Activated CD4-positive, alpha-beta T cell treated with anti-CD3 and anti-CD28 coated beads for 36 hours (primary cell): ENCODE measurements at regions not wholly inside any gene's neighbourhood (a gene's known extent, or its start where the extent isn't known, plus 50 kb on each side); places are given as distances from the start of the nearest gene placed in this dataset.
"Not testable (repeated sequence)": the region's sequence is repeated elsewhere in the genome, so short reads cannot be mapped to it uniquely, and the experiment has no call there.

Experiments
- ATAC-seq: fragments of 200-7000 bp; cut with Tn5 transposase; one replicate; pipeline ENCODE4 v1.10.0; 2021; ENCODE audit warnings: mild to moderate bottlenecking, moderate library complexity
- CTCF ChIA-PET: fragments of 350-600 bp; sonication (Branson Sonifier 250); formaldehyde crosslinking; loops from one replicate; lab custom pipeline; 2021; ENCODE audit warnings: antibody characterized with exemption; lab: Charles Lee
- POLR2A ChIA-PET: fragments of 350-600 bp; sonication (Branson Sonifier 250); formaldehyde crosslinking; loops from one replicate; lab custom pipeline; 2021; ENCODE audit warnings: antibody characterized with exemption, inconsistent platforms; lab: Charles Lee
- DNase-seq: peaks from one replicate; pipeline ENCODE4 v3.0.0-alpha.2; 2020
- H3K27ac Mint-ChIP-seq: one replicate; pipeline ENCODE4 v1.8.0; 2021; ENCODE audit warnings: mixed read lengths
- H3K27me3 Mint-ChIP-seq: one replicate; pipeline ENCODE4 v1.8.0; 2021; ENCODE audit warnings: mixed read lengths
- H3K36me3 Mint-ChIP-seq: one replicate; pipeline ENCODE4 v1.8.0; 2021; ENCODE audit warnings: low read depth, mixed read lengths
- H3K4me1 Mint-ChIP-seq: one replicate; pipeline ENCODE4 v1.8.0; 2021; ENCODE audit warnings: mixed read lengths
- H3K4me3 Mint-ChIP-seq: one replicate; pipeline ENCODE4 v1.8.0; 2021; ENCODE audit warnings: mild to moderate bottlenecking, moderate library complexity, mixed read lengths
- H3K9me3 Mint-ChIP-seq: one replicate; pipeline ENCODE4 v1.8.0; 2021; ENCODE audit warnings: low read depth, mixed read lengths
- intact Hi-C, 2 experiments: fragments of 100-400 bp; cut with DNase I in 1 of 2; cut with micrococcal nuclease in 1 of 2; formaldehyde crosslinking; loops; one replicate each; pipeline versions ENCODE4 v1.14.2 to v1.15.1; 2022 to 2024; cut with DNase I, micrococcal nuclease

GRCh38 chr18:65671621-65672415 is 79.0 kb upstream of the CDH7 start:
- DNase-seq (no peak), ATAC-seq (no peak)
- Mint-ChIP-seq H3K27me3 (no peaks in the 10 kb centered on the region), H3K4me1 (no peaks in the 10 kb centered on the region), H3K27ac (no peak overlapping the region), H3K36me3 (no peaks in the 10 kb centered on the region), H3K4me3 (no peak overlapping the region), H3K9me3 (peaks cover 9% of the 10 kb centered on the region)
- POLR2A ChIA-PET: no interaction called here
- CTCF ChIA-PET: no interaction called here
- intact Hi-C loops: no loop called here

GRCh38 chr18:65670145-65670544 is 80.7 kb upstream of the CDH7 start:
- POLR2A ChIA-PET, H3K4me1 Mint-ChIP-seq, H3K27me3 Mint-ChIP-seq, H3K9me3 Mint-ChIP-seq, H3K36me3 Mint-ChIP-seq, intact Hi-C loops, H3K27ac Mint-ChIP-seq, DNase-seq, H3K4me3 Mint-ChIP-seq, ATAC-seq: not testable (repeated sequence)
- CTCF ChIA-PET: interaction anchor here (0.7 kb wide), 1 partner anchor 1150 kb away, joined by 5 read pairs; no protein-coding TSS in a partner anchor

DNA sequence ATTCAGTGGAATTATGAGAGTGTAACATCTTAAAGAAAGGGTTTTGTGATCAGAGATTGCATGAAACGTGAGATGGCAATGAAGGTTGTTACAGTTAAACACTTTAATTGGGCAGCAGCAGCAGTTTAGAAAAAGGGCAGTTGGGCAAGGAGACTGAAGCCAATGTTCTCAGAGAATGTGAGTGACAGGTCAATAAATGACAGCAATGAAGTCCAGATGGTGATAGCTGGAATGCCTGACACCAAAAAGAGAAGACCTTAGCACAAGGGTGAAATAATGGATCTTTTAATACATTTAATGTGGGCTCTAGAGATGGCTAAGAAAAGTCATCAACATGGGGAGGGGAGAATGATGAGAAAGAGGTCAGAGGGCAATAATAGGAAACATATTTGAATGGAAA is 89.4 kb upstream of the CDH7 start:
- Mint-ChIP-seq H3K4me3 (no peak overlapping the region), H3K4me1 (no peaks in the 10 kb centered on the region), H3K27ac (no peak overlapping the region), H3K27me3 (no peaks in the 10 kb centered on the region), H3K9me3 (peaks cover 2% of the 10 kb centered on the region), H3K36me3 (no peaks in the 10 kb centered on the region)
- DNase-seq: no peak
- ChIA-PET CTCF (interaction anchor here (0.9 kb wide), 1 partner anchor 8 kb away, joined by 3 read pairs; no protein-coding TSS in a partner anchor), POLR2A (no interaction called here)
- intact Hi-C loops: no loop called here
- no peak for ATAC-seq

DNA sequence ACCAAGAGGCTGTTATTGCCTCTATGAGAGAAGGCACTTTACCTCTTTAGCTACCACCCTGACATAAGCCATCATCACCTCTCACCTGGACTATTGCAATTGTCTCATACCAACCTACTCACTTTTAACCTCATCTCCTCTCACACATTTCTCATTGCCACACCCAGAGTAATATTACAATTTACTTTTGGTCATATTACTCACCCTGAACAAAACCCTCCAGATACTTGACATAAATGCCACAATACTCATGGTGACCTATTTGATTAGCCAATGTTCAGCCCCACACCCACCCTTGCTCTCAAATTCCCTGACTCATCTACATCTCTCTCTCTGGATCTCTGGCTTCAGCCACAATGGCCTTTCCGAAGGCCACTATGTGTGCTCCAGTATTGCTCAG is 90.9 kb upstream of the CDH7 start:
- POLR2A ChIA-PET: no interaction called here
- H3K4me3 Mint-ChIP-seq: no peak overlapping the region
- CTCF ChIA-PET: no interaction called here
- H3K4me1 Mint-ChIP-seq: no peaks in the 10 kb centered on the region
- no peaks in the 10 kb centered on the region for H3K36me3 Mint-ChIP-seq
- H3K9me3 Mint-ChIP-seq: peaks cover 2% of the 10 kb centered on the region
- no peaks in the 10 kb centered on the region for H3K27me3 Mint-ChIP-seq
- no peak for ATAC-seq
- DNase-seq: no peak
- H3K27ac Mint-ChIP-seq: no peak overlapping the region
- intact Hi-C loops: no loop called here

GRCh38 chr18:65659312-65659711 is 91.5 kb upstream of the CDH7 start:
- intact Hi-C loops: no loop called here
- Mint-ChIP-seq H3K27me3 (no peaks in the 10 kb centered on the region), H3K27ac (no peak overlapping the region), H3K9me3 (peaks cover 2% of the 10 kb centered on the region), H3K4me1 (no peaks in the 10 kb centered on the region), H3K4me3 (no peak overlapping the region), H3K36me3 (no peaks in the 10 kb centered on the region)
- no peak for DNase-seq
- ChIA-PET POLR2A (no interaction called here), CTCF (no interaction called here)
- ATAC-seq: no peak

GRCh38 chr18:65651192-65651591 is 99.6 kb upstream of the CDH7 start:
- H3K36me3 Mint-ChIP-seq: no peaks in the 10 kb centered on the region
- intact Hi-C loops: no loop called here

GRCh38 chr18:65632236-65632635 is 118.6 kb upstream of the CDH7 start:
- peaks cover 5% of the 10 kb centered on the region for H3K9me3 Mint-ChIP-seq
- ATAC-seq: no peak

More at GRCh38 chr18:65651192-65651591, 99.6 kb upstream of the CDH7 start:
- ChIA-PET CTCF (no interaction called here), POLR2A (no interaction called here)
- DNase-seq (no peak), ATAC-seq (no peak)
- peaks cover 2% of the 10 kb centered on the region for H3K9me3 Mint-ChIP-seq
- H3K27me3 Mint-ChIP-seq: no peaks in the 10 kb centered on the region
- H3K27ac Mint-ChIP-seq: no peak overlapping the region
- H3K4me3 Mint-ChIP-seq: no peak overlapping the region
- H3K4me1 Mint-ChIP-seq: no peaks in the 10 kb centered on the region

GRCh38 chr18:65631766-65632165 is 119.0 kb upstream of the CDH7 start:
- H3K4me3 Mint-ChIP-seq: no peak overlapping the region
- peaks cover 5% of the 10 kb centered on the region for H3K9me3 Mint-ChIP-seq
- ATAC-seq (no peak), DNase-seq (no peak)
- ChIA-PET CTCF (interaction anchor here (1.2 kb wide), 1 partner anchor 15 kb away, joined by 3 read pairs; no protein-coding TSS in a partner anchor), POLR2A (no interaction called here)
- intact Hi-C loops: no loop called here
- H3K4me1 Mint-ChIP-seq: no peaks in the 10 kb centered on the region
- no peak overlapping the region for H3K27ac Mint-ChIP-seq
- H3K27me3 Mint-ChIP-seq: no peaks in the 10 kb centered on the region
- H3K36me3 Mint-ChIP-seq: no peaks in the 10 kb centered on the region

More at GRCh38 chr18:65632236-65632635, 118.6 kb upstream of the CDH7 start:
- intact Hi-C loops: no loop called here
- Mint-ChIP-seq H3K4me3 (no peak overlapping the region), H3K4me1 (no peaks in the 10 kb centered on the region), H3K27ac (no peak overlapping the region), H3K27me3 (no peaks in the 10 kb centered on the region), H3K36me3 (no peaks in the 10 kb centered on the region)
- POLR2A ChIA-PET: no interaction called here
- no peak for DNase-seq
- CTCF ChIA-PET: interaction anchor here (1.2 kb wide), 1 partner anchor 15 kb away, joined by 3 read pairs; no protein-coding TSS in a partner anchor

DNA sequence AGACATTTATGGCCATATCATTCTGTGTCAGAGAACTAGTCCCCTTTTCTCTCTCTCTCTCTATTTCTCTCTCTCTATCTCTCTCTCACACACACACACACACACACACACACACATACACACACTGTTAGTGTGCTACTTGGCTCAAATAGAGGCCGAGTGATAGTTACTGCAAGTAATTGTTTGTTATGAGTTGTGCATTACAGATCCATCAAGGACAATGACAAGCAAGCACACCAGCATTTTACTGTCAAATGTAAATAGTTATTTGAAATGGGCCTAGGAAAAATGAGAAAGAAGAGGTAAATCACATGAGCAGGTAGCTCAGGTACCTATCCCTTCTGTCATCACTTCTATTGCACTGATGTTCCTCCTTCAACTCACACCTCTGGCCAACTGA is 122.4 kb upstream of the CDH7 start:
- Mint-ChIP-seq H3K4me3 (no peak overlapping the region), H3K4me1 (no peaks in the 10 kb centered on the region), H3K27me3 (no peaks in the 10 kb centered on the region), H3K36me3 (no peaks in the 10 kb centered on the region), H3K27ac (no peak overlapping the region), H3K9me3 (peaks cover 5% of the 10 kb centered on the region)
- intact Hi-C loops: no loop called here
- ChIA-PET POLR2A (no interaction called here), CTCF (no interaction called here)
- DNase-seq: no peak
- no peak for ATAC-seq

DNA sequence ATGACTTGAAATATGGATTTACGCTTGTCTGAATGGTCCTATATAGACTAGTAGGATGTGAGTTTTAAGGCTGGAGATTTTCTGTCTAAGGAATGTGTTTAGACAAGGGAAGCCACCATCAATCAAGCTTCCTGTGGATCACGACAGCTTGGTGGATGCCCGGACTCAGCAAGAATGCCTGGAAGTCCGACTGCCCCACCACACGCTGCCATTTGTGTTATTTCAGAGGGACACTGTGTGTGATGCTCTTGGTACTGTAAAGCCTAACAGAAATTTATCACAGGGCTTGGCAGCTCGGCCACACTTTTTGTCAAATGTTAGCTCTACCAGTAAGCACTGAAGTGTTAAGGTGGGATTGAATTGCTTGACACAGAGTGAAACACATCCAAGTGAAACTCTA is 127.1 kb upstream of the CDH7 start:
- no peak overlapping the region for H3K27ac Mint-ChIP-seq
- peaks cover 2% of the 10 kb centered on the region for H3K9me3 Mint-ChIP-seq
- no peak for ATAC-seq
- ChIA-PET POLR2A (no interaction called here), CTCF (no interaction called here)
- no peaks in the 10 kb centered on the region for H3K36me3 Mint-ChIP-seq
- intact Hi-C loops: no loop called here
- no peaks in the 10 kb centered on the region for H3K27me3 Mint-ChIP-seq
- H3K4me3 Mint-ChIP-seq: no peak overlapping the region
- no peak for DNase-seq
- no peaks in the 10 kb centered on the region for H3K4me1 Mint-ChIP-seq

DNA sequence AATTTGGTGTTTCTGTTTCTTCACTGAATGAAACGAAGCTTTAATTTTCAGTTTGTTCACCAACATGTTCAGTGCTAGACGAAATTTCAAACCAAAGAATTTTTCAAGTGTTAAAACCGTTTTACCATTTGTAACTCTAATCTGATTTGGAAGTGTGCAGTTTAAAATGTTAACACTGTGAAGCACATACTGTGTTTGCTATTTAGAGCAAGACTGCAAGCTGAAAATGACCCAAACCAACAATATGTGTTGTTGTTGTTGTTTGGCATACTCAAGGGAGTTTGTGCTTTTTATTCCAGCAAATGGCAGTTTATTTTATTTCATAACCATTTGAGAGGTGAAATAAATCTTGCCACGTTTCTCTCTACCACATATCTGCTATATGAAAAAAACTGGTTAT is 128.4 kb upstream of the CDH7 start:
- ChIA-PET POLR2A (no interaction called here), CTCF (interaction anchor here (0.6 kb wide), 1 partner anchor 1807 kb away, joined by 3 read pairs; no protein-coding TSS in a partner anchor)
- DNase-seq (no peak), ATAC-seq (no peak)
- no peaks in the 10 kb centered on the region for H3K27me3 Mint-ChIP-seq
- H3K4me3 Mint-ChIP-seq: no peak overlapping the region
- H3K27ac Mint-ChIP-seq: no peak overlapping the region
- intact Hi-C loops: no loop called here
- H3K4me1 Mint-ChIP-seq: no peaks in the 10 kb centered on the region
- H3K9me3 Mint-ChIP-seq: peaks cover 4% of the 10 kb centered on the region
- no peaks in the 10 kb centered on the region for H3K36me3 Mint-ChIP-seq

DNA sequence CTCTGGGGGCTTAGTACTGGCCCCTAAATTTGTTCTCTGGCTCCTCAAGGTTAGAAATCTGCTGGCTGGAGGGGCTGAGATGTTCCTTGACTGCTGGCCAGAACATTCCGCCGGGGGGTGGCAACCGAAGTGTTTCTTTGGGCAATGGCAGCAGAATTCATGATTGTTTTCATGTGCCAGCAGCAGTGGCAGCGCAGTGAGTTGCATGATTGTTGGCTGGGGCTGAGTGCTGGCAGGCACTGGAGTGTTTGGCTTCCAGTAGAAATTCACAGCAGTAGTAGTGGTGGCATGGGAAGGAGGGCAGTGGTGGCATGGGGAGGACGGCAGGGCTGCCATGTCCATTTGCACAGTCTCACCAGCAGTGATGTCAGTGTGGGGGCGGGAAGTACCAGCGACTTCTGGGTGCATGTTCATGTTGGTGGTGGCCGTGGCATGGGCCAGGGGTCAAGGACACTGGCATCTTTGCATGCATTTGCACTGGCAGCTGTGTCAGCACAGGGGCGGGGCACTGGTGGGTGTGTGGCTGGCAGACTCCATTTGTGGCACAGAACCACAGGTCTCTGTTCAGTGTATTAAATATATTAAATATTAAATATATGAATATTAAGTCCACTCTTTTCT is 130.6 kb upstream of the CDH7 start:
- intact Hi-C loops: no loop called here
- Mint-ChIP-seq H3K27me3 (no peaks in the 10 kb centered on the region), H3K36me3 (no peaks in the 10 kb centered on the region), H3K4me3 (no peak overlapping the region), H3K27ac (no peak overlapping the region), H3K4me1 (no peaks in the 10 kb centered on the region), H3K9me3 (peaks cover 4% of the 10 kb centered on the region)
- DNase-seq: no peak
- no peak for ATAC-seq
- POLR2A ChIA-PET: no interaction called here
- CTCF ChIA-PET: no interaction called here
